Lung (tissue), 11 donors: ENCODE measurements at regions not wholly inside any gene's neighbourhood (a gene's known extent, or its start where the extent isn't known, plus 50 kb on each side); places are given as distances from the start of the nearest gene placed in this dataset.
A peak's percentile ranks its signal among the peaks of the same experiment; 100 is the strongest.

Experiments used
- ATAC-seq: fragments of 200-7000 bp; cut with Tn5 transposase; one replicate; pipeline ENCODE4 v1.9.1; 2020; ENCODE audit warnings: moderate number of reproducible peaks; ENCODE audit not compliant: insufficient read depth, low FRiP score
- DNase-seq, 3 donors: peaks; one replicate each; pipeline ENCODE4 v3.0.0-alpha.2; 2013 to 2017
- H3K27ac ChIP-seq, 2 donors: one replicate each; pipeline ENCODE4 v1.5.1; 2013; ENCODE audit warnings: mild to moderate bottlenecking in 2 of 2, moderate library complexity in 2 of 2, control low read depth in 1 of 2, inconsistent platforms in 1 of 2, low read depth in 1 of 2, low read length in 1 of 2
- H3K27me3 ChIP-seq, 3 donors: one replicate each; pipeline ENCODE4 v1.5.1; 2013; ENCODE audit warnings: low read length in 2 of 3; ENCODE audit not compliant: control insufficient read depth in 3 of 3, insufficient read depth in 3 of 3
- H3K36me3 ChIP-seq, 4 donors: one replicate each; pipeline ENCODE4 v1.5.1; 2013; ENCODE audit warnings: low read length in 4 of 4, mild to moderate bottlenecking in 1 of 4, moderate library complexity in 1 of 4; ENCODE audit not compliant: control insufficient read depth in 4 of 4, insufficient read depth in 4 of 4
- H3K4me1 ChIP-seq, 5 donors: one replicate each; pipeline ENCODE4 v1.5.1; 2013; ENCODE audit warnings: low read length in 5 of 5, mild to moderate bottlenecking in 2 of 5, moderate library complexity in 1 of 5; ENCODE audit not compliant: control insufficient read depth in 5 of 5, insufficient read depth in 5 of 5
- H3K4me3 ChIP-seq: one replicate; pipeline ENCODE4 v1.5.1; 2013; ENCODE audit warnings: mild to moderate bottlenecking, control low read depth, moderate library complexity
- H3K9ac ChIP-seq, 2 donors: one replicate each; pipeline ENCODE4 v1.5.1; 2013; ENCODE audit warnings: low read length in 2 of 2, control low read depth in 1 of 2; ENCODE audit not compliant: insufficient read depth in 1 of 2
- H3K9me3 ChIP-seq, 4 donors: one replicate each; pipeline ENCODE4 v1.5.1; 2013; ENCODE audit warnings: low read length in 3 of 4, mild to moderate bottlenecking in 1 of 4, moderate library complexity in 1 of 4; ENCODE audit not compliant: control insufficient read depth in 4 of 4, insufficient read depth in 3 of 4
- WGBS, 2 donors: extraction: QIAGEN DNeasy Blood & Tissue Kit; methylation state at CpG; one replicate each; pipeline ENCODE4 v1.1.7; 2013; 5-methylcytosine and 5-hydroxymethylcytosine counted together
- TF ChIP-seq, protein P1 (sequence below): IDR thresholded peaks from 2 replicates; pipeline ENCODE4 v1.5.1; 2012; ENCODE audit warnings: mild to moderate bottlenecking; ENCODE audit errors: control extremely low read depth, extremely low read depth
- donor health status: control.
- donor health status: control.
- donor health status: Bipolar disorder and iron deficiency.
- donor health status: healthy.
- donor health status: DM: yes; HTN: yes; CAD: no.

DNA sequence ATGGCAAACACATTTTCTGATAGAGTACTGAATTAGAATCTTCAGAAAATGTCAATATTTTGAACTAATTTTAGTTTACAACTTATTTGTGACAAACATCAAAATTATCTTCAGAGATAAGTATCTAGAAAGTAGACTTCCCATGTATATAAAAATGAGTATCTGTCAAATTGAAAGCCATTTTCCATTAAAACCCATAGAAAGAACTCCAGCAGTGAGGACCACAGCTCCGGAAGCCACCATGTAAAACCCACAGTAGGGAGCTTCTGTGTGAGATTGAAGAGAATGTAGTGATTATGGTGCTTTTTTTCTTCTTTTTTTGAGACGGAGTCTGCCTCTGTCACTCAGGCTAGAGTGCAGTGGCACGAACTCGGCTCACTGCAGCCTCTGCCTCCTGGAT lies 687.0 kb downstream of the TYW1 start:
- TF ChIP-seq, protein P1, sequence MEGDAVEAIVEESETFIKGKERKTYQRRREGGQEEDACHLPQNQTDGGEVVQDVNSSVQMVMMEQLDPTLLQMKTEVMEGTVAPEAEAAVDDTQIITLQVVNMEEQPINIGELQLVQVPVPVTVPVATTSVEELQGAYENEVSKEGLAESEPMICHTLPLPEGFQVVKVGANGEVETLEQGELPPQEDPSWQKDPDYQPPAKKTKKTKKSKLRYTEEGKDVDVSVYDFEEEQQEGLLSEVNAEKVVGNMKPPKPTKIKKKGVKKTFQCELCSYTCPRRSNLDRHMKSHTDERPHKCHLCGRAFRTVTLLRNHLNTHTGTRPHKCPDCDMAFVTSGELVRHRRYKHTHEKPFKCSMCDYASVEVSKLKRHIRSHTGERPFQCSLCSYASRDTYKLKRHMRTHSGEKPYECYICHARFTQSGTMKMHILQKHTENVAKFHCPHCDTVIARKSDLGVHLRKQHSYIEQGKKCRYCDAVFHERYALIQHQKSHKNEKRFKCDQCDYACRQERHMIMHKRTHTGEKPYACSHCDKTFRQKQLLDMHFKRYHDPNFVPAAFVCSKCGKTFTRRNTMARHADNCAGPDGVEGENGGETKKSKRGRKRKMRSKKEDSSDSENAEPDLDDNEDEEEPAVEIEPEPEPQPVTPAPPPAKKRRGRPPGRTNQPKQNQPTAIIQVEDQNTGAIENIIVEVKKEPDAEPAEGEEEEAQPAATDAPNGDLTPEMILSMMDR, result no peak
- Histone ChIP-seq H3K4me1 (no peaks in the 10 kb centered on the region), H3K27ac (no peak overlapping the region), H3K36me3 (no peaks in the 10 kb centered on the region), H3K27me3 (no peaks in the 10 kb centered on the region), H3K9me3 (peaks cover 0 to 1% (median 0%) of the 10 kb centered on the region in 4 donors), H3K4me3 (no peak overlapping the region), H3K9ac (no peak overlapping the region)
- ATAC-seq (no peak), DNase-seq (no peak)
- 92 to 96% methylated on average over 4 of the region's 4 CpGs for WGBS, 2 donors

DNA sequence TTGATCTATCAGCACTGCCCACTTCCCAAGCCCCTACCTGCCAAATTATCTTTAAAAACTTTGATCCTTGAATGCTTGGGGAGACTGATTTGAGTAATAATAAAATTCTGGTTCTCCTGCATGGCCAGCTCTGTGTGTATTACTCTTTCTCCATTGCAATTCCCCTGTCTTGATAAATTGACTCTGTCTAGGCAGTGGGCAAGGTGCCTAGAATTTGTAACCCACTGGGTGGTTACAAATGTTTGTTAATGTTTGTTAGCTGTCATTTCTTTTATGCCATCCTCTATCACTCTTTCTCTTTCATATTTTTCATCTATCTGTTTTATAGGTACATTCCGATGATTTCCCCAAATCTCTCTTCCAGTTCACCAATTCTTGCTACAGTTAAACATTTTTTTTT lies 694.1 kb downstream of the TYW1 start:
- TF ChIP-seq, protein P1, result no peak

DNA sequence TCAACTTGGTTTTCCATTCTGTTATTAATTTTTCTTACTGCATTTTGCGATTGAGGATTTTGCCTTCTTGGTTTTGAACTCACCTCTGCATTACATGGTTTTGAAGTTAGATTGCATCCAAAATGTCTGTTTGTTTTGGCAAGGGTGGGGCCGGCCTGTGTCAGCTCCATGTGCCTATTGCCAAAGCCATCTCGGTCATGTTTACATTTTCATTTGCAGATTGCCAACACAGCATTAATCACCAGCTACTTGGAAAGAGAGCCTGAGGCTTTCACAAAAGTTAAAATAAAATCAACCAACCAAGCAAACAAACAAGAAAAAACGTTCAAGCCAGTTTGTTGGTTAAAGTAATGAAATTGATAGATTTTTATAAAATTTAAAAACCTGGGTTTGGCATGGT lies 695.8 kb downstream of the TYW1 start:
- TF ChIP-seq, protein P1, result no peak
- H3K27me3 ChIP-seq, result no peaks in the 10 kb centered on the region
- ATAC-seq, result no peak
- H3K27ac ChIP-seq, result no peak overlapping the region
- H3K4me3 ChIP-seq, result no peak overlapping the region
- no peak overlapping the region for H3K9ac ChIP-seq
- no peaks in the 10 kb centered on the region for H3K9me3 ChIP-seq
- H3K4me1 ChIP-seq, result peaks cover 0 to 6% (median 0%) of the 10 kb centered on the region in 5 donors
- peak in 2 of 3 donors; percentile 68 to 73 for DNase-seq
- H3K36me3 ChIP-seq, result no peaks in the 10 kb centered on the region
- 41 to 56% methylated on average over 4 of the region's 4 CpGs for WGBS, 2 donors

More for the DNA sequence above, 694.1 kb downstream of the TYW1 start:
- no peaks in the 10 kb centered on the region for H3K27me3 ChIP-seq
- no peak overlapping the region for H3K9ac ChIP-seq
- 95 to 100% methylated on average over 1 of the region's 1 CpG for WGBS, 2 donors
- ATAC-seq (no peak), DNase-seq (no peak)
- no peak overlapping the region for H3K4me3 ChIP-seq
- H3K36me3 ChIP-seq, result no peaks in the 10 kb centered on the region
- peaks cover 0 to 6% (median 0%) of the 10 kb centered on the region in 5 donors for H3K4me1 ChIP-seq
- no peaks in the 10 kb centered on the region for H3K9me3 ChIP-seq
- H3K27ac ChIP-seq, result no peak overlapping the region

DNA sequence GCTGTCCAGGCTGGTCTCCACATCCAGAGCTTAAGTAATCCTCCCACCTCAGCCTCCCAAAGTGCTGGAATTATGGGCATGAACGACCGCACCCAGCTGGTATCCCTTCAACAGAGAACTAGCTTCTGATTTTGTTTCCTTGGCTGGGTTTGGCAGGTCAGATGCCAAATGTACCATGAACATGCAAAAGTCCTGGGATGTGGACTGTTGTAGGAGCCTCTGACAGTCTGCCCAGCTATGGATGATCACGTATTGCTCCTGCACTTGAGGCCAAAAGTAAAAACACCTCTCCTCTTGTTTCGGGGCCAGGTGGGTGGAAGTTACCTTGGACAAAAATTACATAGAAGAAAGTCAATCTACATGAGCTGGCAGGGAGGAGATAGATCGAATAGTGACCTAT lies 699.5 kb downstream of the TYW1 start:
- peaks cover 0 to 6% (median 0%) of the 10 kb centered on the region in 5 donors for H3K4me1 ChIP-seq
- H3K9ac ChIP-seq, result no peak overlapping the region
- ATAC-seq, result no peak
- no peak for DNase-seq
- H3K9me3 ChIP-seq, result no peaks in the 10 kb centered on the region
- H3K36me3 ChIP-seq, result no peaks in the 10 kb centered on the region
- no peak overlapping the region for H3K4me3 ChIP-seq
- H3K27ac ChIP-seq, result no peak overlapping the region
- WGBS, 2 donors, result 84 to 91% methylated on average over 5 of the region's 5 CpGs
- no peaks in the 10 kb centered on the region for H3K27me3 ChIP-seq
- TF ChIP-seq, protein P1, result no peak
